ENCODE measurements at regions not wholly inside any gene's neighbourhood (a gene's known extent, or its start where the extent isn't known, plus 50 kb on each side); places are given as distances from the start of the nearest gene placed in this dataset.
A peak's percentile ranks its signal among the peaks of the same experiment; 100 is the strongest.

DNA sequence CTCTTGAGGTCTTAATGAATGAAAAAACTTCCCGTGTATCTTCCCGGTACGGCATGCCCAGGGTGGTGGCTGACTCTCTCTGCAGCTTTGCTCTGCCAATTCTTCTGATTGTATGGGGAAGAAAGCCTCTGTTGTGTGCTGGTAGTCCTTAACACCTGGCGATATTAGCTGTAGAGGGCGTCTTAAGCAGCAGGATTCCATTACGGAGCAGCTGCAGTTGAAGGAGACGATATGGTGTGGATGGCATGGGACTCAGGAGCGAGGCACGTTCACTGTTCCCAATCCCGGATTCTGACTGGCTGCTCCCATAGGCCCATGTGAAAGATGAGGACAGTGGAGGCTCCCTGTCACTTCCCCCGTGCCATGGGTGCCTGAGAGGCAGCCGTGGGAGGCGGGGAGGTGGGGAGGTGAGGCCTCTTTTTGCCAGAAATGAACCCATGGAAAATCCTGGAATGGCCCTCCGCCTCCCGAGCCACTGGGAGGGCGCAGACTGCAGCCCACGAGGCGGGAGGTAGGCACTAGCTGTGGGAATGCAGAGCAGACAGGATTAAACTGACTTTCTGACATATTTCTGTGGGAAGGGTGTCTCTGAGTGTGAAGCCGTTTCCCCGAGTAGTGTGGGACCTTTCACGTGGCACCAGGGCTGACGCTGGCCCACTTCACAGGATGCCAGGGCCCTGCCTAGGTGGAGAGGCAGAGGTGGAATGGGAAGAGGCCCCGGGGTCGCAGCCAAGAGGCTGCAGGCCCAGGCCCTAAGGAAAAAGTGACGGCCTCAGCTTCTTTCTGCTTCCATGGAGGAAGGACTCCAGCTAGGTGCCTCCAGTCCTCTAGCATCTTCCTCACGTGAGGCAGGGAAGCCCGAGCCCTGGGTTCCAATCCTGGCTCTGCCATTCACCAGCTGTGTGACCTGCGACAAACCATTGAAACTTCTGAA lies 121.4 kb upstream of the CD82 start:
- no peaks in the 10 kb centered on the region for H3K36me3 ChIP-seq
- intact Hi-C loops (cut with DNase I; ENCODE audit: low total_unique reads) = no loop called here
- DNase-seq = peak in 1 of 2 donors; percentile 11
- TF ChIP-seq POLR2AphosphoS5 (IDR thresholded peaks at IDR 0.05) (no peak), POLR2A (IDR thresholded peaks at IDR 0.05) (no peak), EP300 (IDR thresholded peaks at IDR 0.05) (no peak)
- WGBS, 5 donors = 70 to 74% (median 70%) methylated on average over 19 to 28 of the region's 28 CpGs
- peaks cover 0 to 8% (median 1%) of the 10 kb centered on the region in 4 donors for H3K9me3 ChIP-seq
- no peak overlapping the region for H3K27ac ChIP-seq
- H3K4me3 ChIP-seq = no peak overlapping the region
- peaks cover 0 to 25% (median 0%) of the 10 kb centered on the region in 3 donors for H3K27me3 ChIP-seq
- no peaks in the 10 kb centered on the region for H3K4me1 ChIP-seq

DNA sequence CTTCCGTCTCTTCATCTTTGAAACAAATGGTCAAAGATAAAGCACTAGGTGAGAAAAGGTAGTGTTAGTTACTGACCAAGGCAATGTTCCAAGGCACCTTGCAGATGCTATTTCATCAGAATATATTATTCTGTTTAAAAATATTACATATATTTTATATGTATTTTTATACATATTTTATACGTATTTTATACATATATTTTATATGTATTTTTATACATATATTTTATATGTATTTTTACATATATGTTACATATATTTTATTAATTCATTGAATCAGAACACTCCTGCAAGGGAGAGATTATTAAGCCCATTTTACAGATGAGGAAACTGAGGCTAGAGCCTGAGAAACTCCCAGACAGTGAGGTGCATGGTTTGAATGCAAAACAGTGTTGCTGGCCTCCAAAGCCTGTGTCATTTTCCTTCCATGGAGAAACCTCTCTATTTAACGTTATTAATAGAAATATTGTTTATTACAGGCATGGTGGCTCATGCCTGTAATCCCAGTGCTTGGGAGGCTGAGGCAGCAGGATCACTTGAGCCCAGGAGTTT lies 120.6 kb upstream of the CD82 start:
- 61 to 78% (median 63%) methylated on average over 3 of the region's 3 CpGs for WGBS, 5 donors
- Histone ChIP-seq H3K4me1 (no peaks in the 10 kb centered on the region), H3K4me3 (no peak overlapping the region), H3K9me3 (peaks cover 0 to 8% (median 1%) of the 10 kb centered on the region in 4 donors), H3K27ac (no peak overlapping the region), H3K36me3 (no peaks in the 10 kb centered on the region), H3K27me3 (peaks cover 0 to 25% (median 0%) of the 10 kb centered on the region in 3 donors)
- intact Hi-C loops (cut with DNase I; ENCODE audit: low total_unique reads) = no loop called here
- no peak for TF ChIP-seq POLR2A (IDR thresholded peaks at IDR 0.05)
- TF ChIP-seq EP300 (IDR thresholded peaks at IDR 0.05) = no peak
- no peak for TF ChIP-seq POLR2AphosphoS5 (IDR thresholded peaks at IDR 0.05)
- no peak for TF ChIP-seq CTCF (IDR thresholded peaks at IDR 0.05)
- DNase-seq = no peak

DNA sequence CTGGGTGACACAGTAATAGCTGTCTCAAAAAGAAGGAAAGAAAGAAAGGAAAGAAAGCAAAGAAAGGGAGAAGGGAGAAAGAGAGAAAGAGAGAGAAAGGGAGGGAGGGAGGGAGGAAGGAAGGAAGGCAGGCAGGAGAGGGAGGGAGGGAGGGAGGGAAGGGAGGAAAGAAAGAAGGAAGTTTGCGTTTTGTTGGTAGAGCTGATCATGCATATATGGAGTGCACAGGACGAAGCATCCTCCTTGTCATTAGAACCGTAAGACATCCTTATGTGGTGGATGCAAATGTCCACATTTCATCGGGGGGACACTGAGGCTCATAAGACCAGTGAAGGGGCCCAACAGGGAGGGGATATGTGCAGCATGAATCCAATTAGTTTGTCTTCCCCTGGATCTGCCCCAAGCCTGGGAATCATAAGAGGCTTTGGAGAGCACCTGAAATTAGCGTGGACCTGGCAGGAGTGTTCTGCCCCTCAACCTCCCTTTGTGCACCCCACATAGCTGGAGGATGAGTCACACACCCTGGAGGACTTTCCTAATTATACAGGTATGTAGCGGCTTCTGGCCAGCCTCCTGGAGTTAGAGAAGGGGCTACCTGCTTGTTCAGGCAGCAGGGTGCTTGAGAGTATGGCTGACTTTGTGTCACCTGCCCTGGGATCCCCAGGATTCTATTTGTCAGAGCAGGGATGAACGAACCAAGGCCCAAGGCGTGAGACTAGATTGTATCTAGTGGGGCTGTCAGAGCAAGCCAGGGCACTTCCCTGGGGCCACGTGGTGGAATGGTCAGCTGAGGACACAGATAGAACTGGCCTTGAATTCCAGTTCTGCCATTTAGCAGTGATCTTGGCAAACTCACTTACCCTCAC lies 119.7 kb upstream of the CD82 start:
- DNase-seq = peak in 1 of 2 donors; percentile 10
- Histone ChIP-seq H3K36me3 (no peaks in the 10 kb centered on the region), H3K4me1 (no peaks in the 10 kb centered on the region), H3K27ac (no peak overlapping the region), H3K4me3 (no peak overlapping the region), H3K9me3 (peaks cover 0 to 8% (median 1%) of the 10 kb centered on the region in 4 donors), H3K27me3 (peaks cover 0 to 25% (median 0%) of the 10 kb centered on the region in 3 donors)
- TF ChIP-seq POLR2AphosphoS5 (IDR thresholded peaks at IDR 0.05) (no peak), CTCF (IDR thresholded peaks at IDR 0.05) (no peak), EP300 (IDR thresholded peaks at IDR 0.05) (no peak), POLR2A (IDR thresholded peaks at IDR 0.05) (no peak)
- intact Hi-C loops (cut with DNase I; ENCODE audit: low total_unique reads) = no loop called here
- WGBS, 5 donors = 38 to 52% (median 41%) methylated on average over 9 of the region's 9 CpGs

DNA sequence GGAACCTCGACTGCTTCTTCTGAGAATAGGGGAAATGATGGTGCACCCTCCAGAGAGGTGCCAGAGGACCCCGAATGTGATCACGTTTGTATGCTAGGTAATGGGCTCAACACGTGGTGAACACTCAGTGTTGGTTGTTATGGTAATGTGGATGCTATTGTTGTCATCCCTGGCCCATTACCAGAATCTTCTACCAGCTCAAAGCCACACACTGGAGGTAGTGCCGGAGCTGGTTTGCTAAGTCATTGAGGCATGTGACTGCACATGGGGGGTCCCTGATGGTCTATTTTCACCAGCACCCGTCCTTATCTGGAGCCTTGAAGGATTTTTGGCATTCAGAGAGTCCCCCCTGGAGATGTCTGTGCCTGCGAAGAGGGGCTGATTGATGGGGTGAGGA lies 119.1 kb upstream of the CD82 start:
- intact Hi-C loops (cut with DNase I; ENCODE audit: low total_unique reads) = no loop called here
- no peaks in the 10 kb centered on the region for H3K4me1 ChIP-seq
- H3K9me3 ChIP-seq = peaks cover 0 to 8% (median 1%) of the 10 kb centered on the region in 4 donors
- H3K36me3 ChIP-seq = no peaks in the 10 kb centered on the region
- no peak overlapping the region for H3K27ac ChIP-seq
- DNase-seq = peak in 1 of 2 donors; percentile 2
- H3K4me3 ChIP-seq = no peak overlapping the region
- H3K27me3 ChIP-seq = peaks cover 0 to 25% (median 0%) of the 10 kb centered on the region in 3 donors
- no peak for TF ChIP-seq POLR2A (IDR thresholded peaks at IDR 0.05)
- no peak for TF ChIP-seq POLR2AphosphoS5 (IDR thresholded peaks at IDR 0.05)
- no peak for TF ChIP-seq EP300 (IDR thresholded peaks at IDR 0.05)
- no peak for TF ChIP-seq CTCF (IDR thresholded peaks at IDR 0.05)
- WGBS, 5 donors = 59 to 66% (median 61%) methylated on average over 3 to 7 of the region's 7 CpGs

All from stomach (tissue), 8 donors.